GM18520 (cell line): ENCODE measurements at regions not wholly inside any gene's neighbourhood (a gene's known extent, or its start where the extent isn't known, plus 50 kb on each side); places are given as distances from the start of the nearest gene placed in this dataset.

ENCODE experiments used
- ATAC-seq: cut with Tn5 transposase; IDR thresholded peaks from one replicate; pipeline ENCODE4 v1.9.1; 2021; ENCODE audit not compliant: unreplicated experiment

DNA sequence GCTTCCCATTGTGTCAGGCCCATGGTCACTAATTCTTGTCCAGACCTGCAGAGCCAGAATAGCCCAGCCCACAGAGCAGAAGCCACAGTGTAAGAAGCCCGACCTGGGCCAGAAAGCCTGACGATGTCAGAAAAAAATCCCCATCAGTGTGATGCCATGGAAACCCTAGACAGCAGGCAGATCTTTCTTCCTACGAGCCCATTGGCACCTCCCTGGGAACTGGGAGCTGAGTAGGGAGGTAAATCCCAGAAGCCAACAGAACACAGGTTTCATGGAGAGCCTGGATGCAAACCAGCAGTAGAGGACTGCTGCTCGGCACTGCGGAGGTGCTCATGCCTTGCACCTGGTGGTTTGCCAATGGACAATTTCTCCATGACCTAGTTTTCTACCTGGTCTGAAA lies 82.2 kb upstream of the SLC22A16 start:
- no peak for ATAC-seq

- ATAC-seq: no peak
Observed at GRCh38 chr6:110557199-110557598, 80.8 kb upstream of the SLC22A16 start.

GRCh38 chr6:110556317-110557110 lies 80.1 kb upstream of the SLC22A16 start:
- ATAC-seq: no peak

DNA sequence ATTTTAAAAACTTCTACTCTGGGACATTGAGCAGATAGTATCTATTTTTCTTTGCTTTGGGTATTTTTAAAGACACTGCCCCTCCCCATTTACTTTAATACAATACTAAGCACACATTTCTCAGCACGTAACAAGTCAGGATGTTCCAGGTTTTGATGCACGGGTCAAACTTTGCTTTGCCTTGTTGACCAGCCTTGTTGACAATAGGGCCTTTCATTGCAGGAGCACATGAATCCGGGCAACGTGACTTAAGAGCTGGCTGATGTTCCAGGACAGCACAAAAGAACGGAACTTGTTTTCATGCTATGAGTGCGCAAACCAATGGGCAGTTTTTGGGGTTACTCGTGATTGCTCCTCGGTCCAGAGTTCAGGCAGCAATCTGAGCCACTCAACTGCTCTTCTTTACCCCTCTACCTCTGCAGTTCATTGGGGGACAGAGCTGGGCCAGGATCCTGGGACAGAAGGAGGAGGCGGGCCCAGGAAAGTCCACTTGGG lies 78.6 kb upstream of the SLC22A16 start:
- ATAC-seq: no peak

DNA sequence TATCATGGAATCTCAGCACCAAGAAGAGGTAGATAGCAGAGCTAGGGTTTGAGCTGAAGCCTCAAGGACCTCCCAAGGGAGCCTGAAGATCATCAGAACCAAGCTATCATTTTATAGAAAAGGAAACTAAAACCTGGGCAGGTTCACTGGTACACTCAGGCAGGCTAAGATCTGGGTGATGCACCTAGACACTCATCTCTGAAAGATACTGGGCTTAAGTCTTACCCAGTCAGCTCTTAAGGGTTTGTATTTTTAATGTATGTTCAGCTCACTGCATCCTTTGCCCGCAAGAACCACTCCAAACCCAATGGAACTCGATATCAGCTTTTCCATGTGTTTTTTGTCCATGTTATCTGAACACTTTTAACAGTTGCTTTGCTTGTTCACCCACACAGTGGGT lies 78.0 kb upstream of the SLC22A16 start:
- ATAC-seq: no peak

GRCh38 chr6:110552901-110553641 lies 76.7 kb upstream of the SLC22A16 start:
- no peak for ATAC-seq

DNA sequence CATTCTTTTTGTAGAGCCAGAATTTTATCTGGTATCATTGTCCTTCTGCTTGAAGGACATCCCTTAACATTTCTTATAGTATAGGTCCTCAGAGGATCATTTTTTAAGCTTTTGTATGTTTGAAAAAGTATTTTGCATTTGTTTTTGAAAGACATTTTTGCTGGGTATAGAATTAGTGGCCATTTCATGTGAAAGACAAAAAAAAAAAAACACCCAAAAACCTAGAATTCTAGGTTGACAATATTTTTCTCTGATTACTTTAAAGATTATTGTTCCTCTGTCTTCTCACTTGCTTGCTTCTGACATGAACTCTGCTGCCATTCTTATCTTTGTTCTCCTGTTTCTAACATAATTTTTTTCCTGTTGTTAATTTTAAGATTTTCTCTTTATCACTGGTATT lies 75.7 kb upstream of the SLC22A16 start:
- no peak for ATAC-seq

DNA sequence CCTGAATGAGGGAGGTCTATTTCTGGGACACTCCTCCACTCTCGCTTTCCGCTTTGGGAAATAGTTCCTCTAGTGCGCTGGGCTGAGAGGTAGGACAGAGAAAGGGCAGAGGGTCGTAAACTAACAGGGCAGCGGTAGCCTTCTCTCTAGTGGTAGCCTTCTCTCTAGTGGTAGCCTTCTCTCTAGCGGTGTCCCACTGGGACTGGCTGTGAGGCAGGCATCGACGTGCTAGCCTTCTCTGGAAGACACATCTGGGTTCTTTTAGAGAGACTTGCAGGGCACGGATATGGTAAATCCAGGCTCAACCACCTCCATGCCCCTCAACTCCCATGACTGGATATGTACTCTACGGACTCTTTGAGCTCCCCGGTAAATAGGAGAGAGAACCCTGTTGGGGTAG lies 74.7 kb upstream of the SLC22A16 start:
- ATAC-seq: no peak

DNA sequence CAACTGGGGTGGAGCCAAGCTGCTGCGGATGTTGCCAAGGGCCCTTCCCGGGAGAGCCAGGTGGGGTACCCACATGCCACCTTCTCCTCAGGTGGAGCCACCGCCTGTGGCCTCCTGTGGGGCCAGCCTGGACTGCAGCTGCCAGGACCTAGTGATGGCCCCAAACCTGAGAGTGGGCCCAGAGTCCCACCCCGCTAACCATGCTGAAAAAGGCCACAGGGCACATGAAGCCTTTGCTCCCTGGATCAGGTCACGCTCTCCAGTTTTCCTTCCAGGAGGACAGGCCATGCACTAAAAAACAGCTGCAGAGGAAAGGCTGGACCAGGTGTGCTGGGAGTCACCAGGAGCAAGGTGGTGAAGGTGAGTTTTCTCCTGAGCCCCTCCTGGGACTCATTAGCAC lies 73.9 kb upstream of the SLC22A16 start:
- ATAC-seq: no peak

- no peak for ATAC-seq
Observed at GRCh38 chr6:110549277-110549676, 72.9 kb upstream of the SLC22A16 start.

DNA sequence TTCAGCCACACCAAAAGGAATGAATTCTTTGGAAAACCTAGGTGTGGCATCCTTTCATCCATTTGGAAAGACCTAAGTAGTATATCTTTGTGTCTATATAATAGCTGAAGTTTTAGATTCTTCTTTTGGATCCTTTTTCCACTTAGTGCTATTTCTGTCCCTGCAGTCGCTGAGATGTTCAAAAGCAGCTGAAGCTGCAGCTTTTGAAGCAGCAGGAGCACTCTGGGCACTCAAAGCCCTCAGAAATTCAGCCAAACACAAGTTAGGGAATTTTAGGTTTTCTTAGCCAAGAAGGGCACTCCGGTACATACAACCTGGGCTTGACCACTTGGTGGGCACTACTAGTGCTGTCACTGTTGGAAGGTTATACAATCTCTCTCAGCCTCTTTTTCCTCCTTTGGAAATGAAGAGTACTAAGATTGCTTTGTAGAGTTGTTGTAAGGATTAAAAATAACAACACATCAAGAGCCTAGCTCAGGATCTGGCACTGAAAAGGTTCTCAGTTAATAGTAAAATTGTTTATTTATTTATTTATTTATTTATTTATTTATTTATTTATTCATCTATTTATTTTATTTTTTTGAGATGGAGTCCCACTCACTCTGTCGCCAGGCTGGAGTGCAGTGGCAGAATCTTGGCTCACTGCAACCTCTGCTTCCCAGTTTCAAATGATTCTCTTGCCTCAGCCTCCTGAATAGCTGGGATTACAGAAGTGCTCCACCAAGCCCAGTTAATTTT lies 71.9 kb upstream of the SLC22A16 start:
- ATAC-seq: no peak

DNA sequence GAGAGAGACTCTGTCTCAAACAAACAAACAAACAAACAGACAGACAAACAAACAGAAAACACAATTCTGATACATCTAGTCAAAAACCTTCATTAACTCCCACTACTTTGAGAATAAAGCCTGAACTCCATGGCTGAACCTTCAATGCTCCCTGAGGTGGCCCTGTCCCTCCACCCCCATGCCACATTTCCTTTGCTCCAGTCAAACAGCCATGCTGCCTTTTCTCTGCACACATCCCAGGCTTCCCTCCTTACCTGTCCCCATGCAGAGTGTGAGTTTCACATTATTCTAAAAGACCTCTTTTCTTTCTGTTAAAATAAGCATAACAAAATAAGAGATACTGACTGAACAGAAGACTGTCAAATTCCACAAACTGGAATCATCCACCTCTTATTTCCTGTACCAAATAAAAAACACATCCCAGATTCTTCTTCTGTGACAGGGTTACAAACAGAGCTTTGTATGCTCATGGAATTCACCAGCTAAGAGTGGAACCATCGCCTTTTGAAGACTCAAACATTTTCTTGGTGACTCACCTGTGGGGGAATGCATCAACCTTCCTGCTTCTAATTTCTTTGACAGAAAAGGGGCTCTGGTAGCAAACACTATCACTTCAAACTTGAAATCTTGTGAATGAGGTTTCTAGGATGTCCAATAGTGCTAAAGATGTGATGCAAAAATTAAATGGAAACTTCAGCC lies 71.0 kb upstream of the SLC22A16 start:
- ATAC-seq: no peak

DNA sequence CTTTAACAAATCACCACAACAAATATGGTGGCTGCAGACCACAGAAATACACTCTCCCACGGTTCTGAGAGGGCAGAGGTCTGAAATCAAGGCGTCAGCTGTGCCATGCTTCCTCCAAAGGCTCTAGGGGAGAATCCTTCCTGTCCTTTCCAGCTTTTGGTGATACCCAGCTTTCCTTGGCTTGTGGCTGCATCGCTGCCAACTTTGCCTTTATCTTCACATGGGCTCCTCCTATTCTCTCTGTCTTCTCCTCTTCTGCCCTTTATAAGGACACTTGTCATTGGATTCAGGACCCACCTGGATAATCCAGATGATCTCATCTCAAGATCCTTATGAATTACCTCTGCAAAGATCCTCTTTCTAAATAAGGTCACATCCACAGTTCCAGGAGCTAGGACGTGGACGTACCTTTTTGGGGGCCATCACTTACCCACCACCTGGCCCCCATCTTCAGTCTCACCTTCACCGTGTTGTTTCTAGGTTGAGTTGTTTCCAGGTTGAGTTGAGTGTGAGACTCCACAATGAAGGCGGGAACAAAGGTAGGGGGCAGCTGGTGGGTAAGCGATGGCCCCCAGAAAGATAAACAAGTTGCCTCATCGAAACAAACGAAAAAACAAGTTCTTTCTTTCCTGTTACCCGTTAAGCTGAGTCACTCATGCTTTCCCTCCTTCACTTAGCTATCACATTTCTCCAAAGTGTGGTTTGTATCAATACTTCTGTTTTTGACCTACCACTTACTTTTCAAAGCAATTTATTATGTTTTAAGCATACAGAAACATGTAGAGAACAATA lies 68.9 kb upstream of the SLC22A16 start:
- no peak for ATAC-seq

DNA sequence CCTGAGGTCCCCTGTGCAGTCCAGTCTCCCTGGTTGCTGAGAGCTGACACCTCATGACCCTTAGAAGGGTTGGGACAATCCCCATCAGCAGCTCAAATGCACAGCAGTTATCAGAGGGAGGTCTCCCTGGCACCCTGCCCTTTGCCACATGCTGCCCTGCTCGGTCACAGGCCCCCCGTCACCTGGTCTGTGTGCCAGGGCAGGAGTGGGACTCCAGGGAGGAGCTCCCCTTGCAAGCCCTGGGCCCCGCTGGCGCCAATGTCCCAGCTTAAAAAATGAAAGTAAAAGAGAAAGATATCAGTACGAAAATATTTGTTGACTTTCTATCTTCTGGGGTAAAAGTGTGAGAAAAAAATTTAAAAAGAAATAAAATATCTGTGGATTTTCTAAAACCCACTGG lies 68.1 kb upstream of the SLC22A16 start:
- no peak for ATAC-seq

GRCh38 chr6:110543106-110543505 lies 66.7 kb upstream of the SLC22A16 start:
- ATAC-seq: no peak

DNA sequence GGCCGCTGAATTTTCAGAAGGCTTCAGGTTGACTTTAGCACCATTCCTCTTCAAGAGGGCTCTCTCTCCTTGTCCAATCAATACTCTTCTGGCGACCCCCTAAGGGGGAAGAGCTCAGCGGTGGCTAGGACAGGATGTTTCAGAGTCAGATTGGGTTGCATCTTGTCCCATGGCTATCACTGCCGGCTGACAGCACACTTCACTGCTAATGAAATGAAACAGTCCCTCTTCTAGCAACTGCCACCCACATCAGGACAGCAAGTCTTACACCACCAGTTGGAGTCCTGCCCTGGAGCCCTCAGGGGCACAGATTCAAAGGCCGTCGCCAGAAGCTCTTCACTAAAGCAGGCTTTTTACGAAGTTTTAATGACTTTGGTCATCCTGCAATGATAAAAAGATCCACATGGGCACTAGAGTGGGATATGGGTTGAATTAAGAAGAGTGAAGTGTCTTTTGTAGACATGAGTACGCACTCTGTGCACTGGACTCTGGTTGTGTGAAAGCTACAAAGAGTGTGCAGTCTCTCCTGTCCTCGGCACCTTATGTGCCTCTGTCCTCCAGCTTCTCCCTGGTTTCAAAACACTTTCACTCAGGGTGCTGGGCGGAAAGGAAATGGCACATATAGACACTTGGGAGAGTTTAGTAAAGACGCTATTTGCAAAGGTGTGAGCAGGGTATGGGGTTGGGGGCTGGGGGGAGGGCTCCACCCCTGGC lies 66.1 kb upstream of the SLC22A16 start:
- no peak for ATAC-seq

GRCh38 chr6:110541701-110542309 lies 65.4 kb upstream of the SLC22A16 start:
- no peak for ATAC-seq

GRCh38 chr6:110539277-110540019 lies 63.0 kb upstream of the SLC22A16 start:
- peak; percentile 35 for ATAC-seq
